ENCODE measurements at regions not wholly inside any gene's neighbourhood (a gene's known extent, or its start where the extent isn't known, plus 50 kb on each side); places are given as distances from the start of the nearest gene placed in this dataset.
"Not testable (repeated sequence)": the region's sequence is repeated elsewhere in the genome, so short reads cannot be mapped to it uniquely, and the experiment has no call there.

- TF ChIP-seq EZH2 (IDR thresholded peaks at IDR 0.05; ENCODE audit: borderline replicate concordance, low read length) = no peak
- no peak for TF ChIP-seq CTCF (IDR thresholded peaks at IDR 0.05; ENCODE audit: low read length)
- Histone ChIP-seq H3K4me2 (ENCODE audit: low read length) (no peak overlapping the region), H3K9me3 (ENCODE audit: low read length) (no peaks in the 10 kb centered on the region), H3K36me3 (ENCODE audit: insufficient read depth, low read length) (no peaks in the 10 kb centered on the region), H3K27me3 (ENCODE audit: insufficient read depth, low read length) (no peaks in the 10 kb centered on the region), H4K20me1 (ENCODE audit: insufficient read depth, low read length) (no peaks in the 10 kb centered on the region), H3K27ac (ENCODE audit: low read depth, low read length, poor library complexity, severe bottlenecking) (no peak overlapping the region), H3F3A (ENCODE audit: insufficient read depth, low read length) (no peaks in the 10 kb centered on the region), H3K4me1 (ENCODE audit: insufficient read depth, low read length, severe bottlenecking) (no peaks in the 10 kb centered on the region), H3K79me2 (ENCODE audit: insufficient read depth, low read length) (no peaks in the 10 kb centered on the region), H2AFZ (ENCODE audit: low read length) (no peak overlapping the region), H3K9ac (ENCODE audit: low read length) (no peak overlapping the region), H3K9me2 (ENCODE audit: low read depth, low read length) (no peaks in the 10 kb centered on the region), H3K4me3 (ENCODE audit: low read depth, low read length, poor library complexity, severe bottlenecking) (no peak overlapping the region)
Measured at GRCh38 chr18:38494065-38494464, 928.5 kb upstream of the CELF4 start.

DNA sequence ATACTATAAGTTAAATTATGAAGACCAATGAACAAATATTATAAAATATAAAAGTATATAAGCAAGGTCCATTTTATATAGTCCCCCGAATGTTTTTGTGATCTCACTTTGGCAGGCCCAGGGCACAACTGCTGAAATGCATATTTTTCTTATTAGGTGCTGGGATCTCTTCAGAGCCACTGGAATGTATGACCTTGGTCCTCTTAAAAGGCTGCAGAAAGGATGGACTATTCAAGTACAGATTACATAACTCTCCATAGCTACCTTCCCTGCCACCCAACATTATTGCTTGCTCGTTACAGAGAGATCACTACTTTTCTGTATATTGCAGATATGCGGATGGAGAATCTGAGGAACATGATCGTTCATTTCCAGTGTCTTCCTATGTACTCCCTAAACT lies 925.6 kb upstream of the CELF4 start:
- no peak overlapping the region for H3K4me2 ChIP-seq (ENCODE audit: low read length)
- H3K27me3 ChIP-seq (ENCODE audit: insufficient read depth, low read length) = no peaks in the 10 kb centered on the region
- no peaks in the 10 kb centered on the region for H3K79me2 ChIP-seq (ENCODE audit: insufficient read depth, low read length)
- H3K36me3 ChIP-seq (ENCODE audit: insufficient read depth, low read length) = no peaks in the 10 kb centered on the region
- no peaks in the 10 kb centered on the region for H3F3A ChIP-seq (ENCODE audit: insufficient read depth, low read length)
- no peaks in the 10 kb centered on the region for H3K9me3 ChIP-seq (ENCODE audit: low read length)
- H4K20me1 ChIP-seq (ENCODE audit: insufficient read depth, low read length) = no peaks in the 10 kb centered on the region
- H3K4me1 ChIP-seq (ENCODE audit: insufficient read depth, low read length, severe bottlenecking) = no peaks in the 10 kb centered on the region
- no peak overlapping the region for H2AFZ ChIP-seq (ENCODE audit: low read length)
- TF ChIP-seq EZH2 (IDR thresholded peaks at IDR 0.05; ENCODE audit: borderline replicate concordance, low read length) (no peak), CTCF (IDR thresholded peaks at IDR 0.05; ENCODE audit: low read length) (no peak)
- no peak overlapping the region for H3K4me3 ChIP-seq (ENCODE audit: low read depth, low read length, poor library complexity, severe bottlenecking)
- no peaks in the 10 kb centered on the region for H3K9me2 ChIP-seq (ENCODE audit: low read depth, low read length)
- no peak overlapping the region for H3K27ac ChIP-seq (ENCODE audit: low read depth, low read length, poor library complexity, severe bottlenecking)
- no peak overlapping the region for H3K9ac ChIP-seq (ENCODE audit: low read length)

GRCh38 chr18:38489721-38490120 lies 924.1 kb upstream of the CELF4 start:
- not testable (repeated sequence) for H3K27me3 ChIP-seq (ENCODE audit: insufficient read depth, low read length); H3K79me2 ChIP-seq (ENCODE audit: insufficient read depth, low read length); H3K36me3 ChIP-seq (ENCODE audit: insufficient read depth, low read length); H3K27ac ChIP-seq (ENCODE audit: low read depth, low read length, poor library complexity, severe bottlenecking); H2AFZ ChIP-seq (ENCODE audit: low read length); H3F3A ChIP-seq (ENCODE audit: insufficient read depth, low read length); H3K4me1 ChIP-seq (ENCODE audit: insufficient read depth, low read length, severe bottlenecking); H3K4me2 ChIP-seq (ENCODE audit: low read length); H3K9me3 ChIP-seq (ENCODE audit: low read length); H3K9me2 ChIP-seq (ENCODE audit: low read depth, low read length); H3K4me3 ChIP-seq (ENCODE audit: low read depth, low read length, poor library complexity, severe bottlenecking); H4K20me1 ChIP-seq (ENCODE audit: insufficient read depth, low read length); H3K9ac ChIP-seq (ENCODE audit: low read length)

DNA sequence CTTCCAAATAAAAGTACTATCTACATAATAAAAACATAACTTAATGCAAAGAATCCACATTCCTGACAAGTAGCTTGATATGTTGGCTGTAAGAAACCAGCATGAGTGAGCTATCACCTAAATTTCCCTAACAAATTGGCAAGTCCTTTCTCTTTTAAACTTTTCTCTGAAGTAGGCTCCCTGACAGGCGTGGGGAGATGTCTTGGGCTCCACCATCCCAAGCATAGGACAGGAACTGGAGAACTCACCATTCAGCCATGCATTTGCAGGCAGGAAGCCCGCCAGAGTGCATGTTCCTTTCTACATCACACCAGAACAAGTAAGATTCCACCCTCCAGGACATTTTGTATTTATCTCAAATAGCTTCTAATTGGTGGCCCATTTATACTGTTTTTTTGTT lies 921.9 kb upstream of the CELF4 start:
- Histone ChIP-seq H3K79me2 (ENCODE audit: insufficient read depth, low read length) (no peaks in the 10 kb centered on the region), H3F3A (ENCODE audit: insufficient read depth, low read length) (no peaks in the 10 kb centered on the region), H2AFZ (ENCODE audit: low read length) (no peak overlapping the region), H3K4me1 (ENCODE audit: insufficient read depth, low read length, severe bottlenecking) (no peaks in the 10 kb centered on the region), H3K9ac (ENCODE audit: low read length) (no peak overlapping the region), H3K4me3 (ENCODE audit: low read depth, low read length, poor library complexity, severe bottlenecking) (no peak overlapping the region), H3K36me3 (ENCODE audit: insufficient read depth, low read length) (no peaks in the 10 kb centered on the region), H3K4me2 (ENCODE audit: low read length) (no peak overlapping the region), H4K20me1 (ENCODE audit: insufficient read depth, low read length) (no peaks in the 10 kb centered on the region), H3K27me3 (ENCODE audit: insufficient read depth, low read length) (no peaks in the 10 kb centered on the region), H3K9me3 (ENCODE audit: low read length) (no peaks in the 10 kb centered on the region), H3K9me2 (ENCODE audit: low read depth, low read length) (no peaks in the 10 kb centered on the region), H3K27ac (ENCODE audit: low read depth, low read length, poor library complexity, severe bottlenecking) (no peak overlapping the region)
- TF ChIP-seq EZH2 (IDR thresholded peaks at IDR 0.05; ENCODE audit: borderline replicate concordance, low read length) = no peak
- TF ChIP-seq CTCF (IDR thresholded peaks at IDR 0.05; ENCODE audit: low read length) = no peak
